ENCODE measurements at regions not wholly inside any gene's neighbourhood (a gene's known extent, or its start where the extent isn't known, plus 50 kb on each side); places are given as distances from the start of the nearest gene placed in this dataset.

DNA sequence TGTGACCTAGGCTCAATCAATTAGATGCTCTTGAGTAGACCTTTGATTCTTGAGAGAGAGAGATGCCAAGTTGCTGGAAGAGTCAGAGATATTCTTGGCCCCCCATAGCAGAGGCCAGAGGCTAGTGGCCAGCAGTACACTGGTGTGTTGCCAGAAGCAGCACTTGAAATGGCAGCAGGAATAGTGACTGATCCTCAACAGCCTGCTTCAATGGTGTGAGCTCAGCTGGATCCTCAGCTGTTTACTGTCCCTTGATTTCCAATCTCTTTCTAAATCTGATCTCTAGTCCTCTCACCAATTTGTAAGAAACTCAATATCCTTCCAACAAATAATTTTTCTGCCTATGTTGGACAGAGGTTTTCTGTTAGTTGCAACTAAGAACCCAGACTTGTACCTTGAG, 170.3 kb upstream of the CCDC54 start:
- no peak for TF ChIP-seq CTCF (IDR thresholded peaks at IDR 0.05)
- TF ChIP-seq POLR2A (IDR thresholded peaks at IDR 0.05), result no peak
